BJ (cell line): ENCODE measurements at regions not wholly inside any gene's neighbourhood (a gene's known extent, or its start where the extent isn't known, plus 50 kb on each side); places are given as distances from the start of the nearest gene placed in this dataset.

Source experiments
- CTCF ChIA-PET: fragments of 350-600 bp; formaldehyde crosslinking; extraction: SDS; loops from one replicate; lab custom pipeline; 2021; ENCODE audit warnings: antibody characterized with exemption, inconsistent platforms; lab: Yijun Ruan, JAX
- POLR2A ChIA-PET: fragments of 300-600 bp; sonication (Branson Sonifier 250); formaldehyde crosslinking; extraction: SDS; loops from one replicate; lab custom pipeline; 2021; ENCODE audit warnings: antibody characterized with exemption; lab: Charles Lee
- DNase-seq: peaks from one replicate; pipeline ENCODE4 v3.0.0-alpha.2; 2011; ENCODE audit warnings: low read depth
- H3K27me3 ChIP-seq: 2 replicates; pipeline ENCODE4 v1.6.0; 2011; ENCODE audit warnings: low read length; ENCODE audit not compliant: control insufficient read depth, insufficient read depth
- H3K36me3 ChIP-seq: 2 replicates; pipeline ENCODE4 v1.5.1; 2011; ENCODE audit warnings: low read length; ENCODE audit not compliant: control insufficient read depth, insufficient read depth
- H3K4me3 ChIP-seq: 2 replicates; pipeline ENCODE4 v1.5.1; 2011; ENCODE audit warnings: low read depth, mild to moderate bottlenecking, control low read depth, low read length
- TF ChIP-seq, protein P1 (sequence below): IDR thresholded peaks from 2 replicates; pipeline ENCODE4 v1.5.1; 2011; ENCODE audit warnings: low read depth, mild to moderate bottlenecking, control low read depth, inconsistent platforms, low read length, moderate library complexity; ENCODE audit not compliant: insufficient read depth

- TF ChIP-seq, protein P1, sequence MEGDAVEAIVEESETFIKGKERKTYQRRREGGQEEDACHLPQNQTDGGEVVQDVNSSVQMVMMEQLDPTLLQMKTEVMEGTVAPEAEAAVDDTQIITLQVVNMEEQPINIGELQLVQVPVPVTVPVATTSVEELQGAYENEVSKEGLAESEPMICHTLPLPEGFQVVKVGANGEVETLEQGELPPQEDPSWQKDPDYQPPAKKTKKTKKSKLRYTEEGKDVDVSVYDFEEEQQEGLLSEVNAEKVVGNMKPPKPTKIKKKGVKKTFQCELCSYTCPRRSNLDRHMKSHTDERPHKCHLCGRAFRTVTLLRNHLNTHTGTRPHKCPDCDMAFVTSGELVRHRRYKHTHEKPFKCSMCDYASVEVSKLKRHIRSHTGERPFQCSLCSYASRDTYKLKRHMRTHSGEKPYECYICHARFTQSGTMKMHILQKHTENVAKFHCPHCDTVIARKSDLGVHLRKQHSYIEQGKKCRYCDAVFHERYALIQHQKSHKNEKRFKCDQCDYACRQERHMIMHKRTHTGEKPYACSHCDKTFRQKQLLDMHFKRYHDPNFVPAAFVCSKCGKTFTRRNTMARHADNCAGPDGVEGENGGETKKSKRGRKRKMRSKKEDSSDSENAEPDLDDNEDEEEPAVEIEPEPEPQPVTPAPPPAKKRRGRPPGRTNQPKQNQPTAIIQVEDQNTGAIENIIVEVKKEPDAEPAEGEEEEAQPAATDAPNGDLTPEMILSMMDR: no peak
- no peaks in the 10 kb centered on the region for H3K36me3 ChIP-seq
- DNase-seq: no peak
- H3K27me3 ChIP-seq: no peaks in the 10 kb centered on the region
- no peak overlapping the region for H3K4me3 ChIP-seq
- ChIA-PET CTCF (interaction anchor here (3.2 kb wide), 1 partner anchor 11 kb away, joined by 19 read pairs; no protein-coding TSS in a partner anchor), POLR2A (no interaction called here)
These were observed 304.7 kb upstream of the SYT4 start for GRCh38 chr18:43581936-43582519.

DNA sequence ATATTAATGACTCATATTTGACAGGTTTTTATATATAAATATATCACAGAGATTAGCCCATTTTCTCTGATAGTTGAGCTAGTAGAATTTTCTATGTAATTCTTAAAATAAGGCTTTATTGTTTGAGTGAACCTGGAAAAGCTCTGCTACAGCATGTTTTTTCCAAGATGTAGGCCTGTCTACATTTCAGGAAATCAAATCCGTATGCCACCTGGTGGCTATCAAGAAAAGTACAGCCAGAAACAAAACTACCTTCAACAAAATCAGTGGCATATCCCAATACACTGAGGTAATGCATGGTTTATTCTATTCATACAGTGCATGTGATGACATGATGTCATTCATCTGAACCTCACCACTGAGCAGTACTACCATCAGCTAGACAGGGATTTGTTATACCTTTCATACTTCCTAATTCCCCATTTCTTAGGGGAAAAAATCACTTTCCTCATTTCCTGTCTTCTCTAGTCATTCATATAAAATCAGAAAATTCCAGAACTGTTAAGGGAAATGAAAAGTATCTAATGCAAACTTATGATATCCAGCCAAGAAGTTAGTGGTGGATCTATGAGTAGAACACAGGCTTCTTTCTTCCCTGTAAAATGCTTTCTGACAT, 310.4 kb upstream of the SYT4 start:
- no peaks in the 10 kb centered on the region for H3K36me3 ChIP-seq
- POLR2A ChIA-PET: no interaction called here
- no peak overlapping the region for H3K4me3 ChIP-seq
- TF ChIP-seq, protein P1: peak; percentile 77
- CTCF ChIA-PET: interaction anchor here (0.8 to 15.1 kb wide), 11 partner anchors 8 to 1287 kb away, joined by 3 to 226 read pairs (median 7); no protein-coding TSS in a partner anchor
- H3K27me3 ChIP-seq: no peaks in the 10 kb centered on the region
- no peak for DNase-seq

GRCh38 chr18:43588838-43589237, 311.5 kb upstream of the SYT4 start:
- POLR2A ChIA-PET: no interaction called here
- TF ChIP-seq, protein P1: no peak
- no peak for DNase-seq
- CTCF ChIA-PET: interaction anchor here (0.6 to 15.1 kb wide), 9 partner anchors 8 to 1474 kb away, joined by 3 to 226 read pairs (median 7); no protein-coding TSS in a partner anchor
- Histone ChIP-seq H3K4me3 (no peak overlapping the region), H3K36me3 (no peaks in the 10 kb centered on the region), H3K27me3 (no peaks in the 10 kb centered on the region)

DNA sequence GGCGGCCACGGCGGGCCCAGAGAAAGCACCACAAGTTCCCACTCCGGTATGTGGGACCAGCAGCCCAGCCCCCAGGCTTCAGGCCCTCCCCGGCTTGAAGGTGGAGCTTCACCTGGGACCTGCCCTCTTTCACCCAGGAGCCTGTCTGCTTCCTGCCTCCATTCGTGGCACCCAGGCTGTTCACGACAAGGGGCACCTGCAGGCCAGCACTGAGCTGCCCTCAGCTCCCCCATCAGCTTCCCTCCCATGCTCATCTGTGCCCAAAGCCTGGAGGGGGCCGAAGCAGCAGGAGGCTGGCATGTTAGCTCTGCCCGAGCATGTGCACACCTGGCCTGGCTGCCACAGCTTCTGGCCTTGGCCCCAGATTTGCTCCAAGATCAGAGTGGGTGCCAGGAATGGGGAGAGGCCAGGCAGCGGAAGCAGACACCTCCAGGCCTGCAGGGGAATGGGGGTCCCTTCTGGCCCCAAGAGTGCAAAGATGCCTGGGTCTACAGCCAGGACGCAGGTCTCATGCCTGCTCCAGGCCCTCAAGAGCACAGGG, 312.4 kb upstream of the SYT4 start:
- H3K4me3 ChIP-seq: no peak overlapping the region
- TF ChIP-seq, protein P1: no peak
- no peak for DNase-seq
- H3K27me3 ChIP-seq: no peaks in the 10 kb centered on the region
- CTCF ChIA-PET: interaction anchor here (0.6 to 15.1 kb wide), 5 partner anchors 11 to 1475 kb away, joined by 3 to 226 read pairs (median 4); no protein-coding TSS in a partner anchor
- POLR2A ChIA-PET: no interaction called here
- H3K36me3 ChIP-seq: no peaks in the 10 kb centered on the region

GRCh38 chr18:43590182-43590903, 313.1 kb upstream of the SYT4 start:
- CTCF ChIA-PET: interaction anchor here (0.9 to 15.1 kb wide), 4 partner anchors 10 to 316 kb away, joined by 3 to 226 read pairs (median 11); no protein-coding TSS in a partner anchor
- no peaks in the 10 kb centered on the region for H3K27me3 ChIP-seq
- TF ChIP-seq, protein P1: no peak
- POLR2A ChIA-PET: no interaction called here
- no peak overlapping the region for H3K4me3 ChIP-seq
- no peak for DNase-seq
- H3K36me3 ChIP-seq: no peaks in the 10 kb centered on the region
